Right forelimb (tissue), 1 donor: ENCODE measurements at regions not wholly inside any gene's neighbourhood (a gene's known extent, or its start where the extent isn't known, plus 50 kb on each side); places are given as distances from the start of the nearest gene placed in this dataset.

Experiments
- DNase-seq: peaks from one replicate; pipeline ENCODE4 v3.0.0-alpha.2; 2018

DNA sequence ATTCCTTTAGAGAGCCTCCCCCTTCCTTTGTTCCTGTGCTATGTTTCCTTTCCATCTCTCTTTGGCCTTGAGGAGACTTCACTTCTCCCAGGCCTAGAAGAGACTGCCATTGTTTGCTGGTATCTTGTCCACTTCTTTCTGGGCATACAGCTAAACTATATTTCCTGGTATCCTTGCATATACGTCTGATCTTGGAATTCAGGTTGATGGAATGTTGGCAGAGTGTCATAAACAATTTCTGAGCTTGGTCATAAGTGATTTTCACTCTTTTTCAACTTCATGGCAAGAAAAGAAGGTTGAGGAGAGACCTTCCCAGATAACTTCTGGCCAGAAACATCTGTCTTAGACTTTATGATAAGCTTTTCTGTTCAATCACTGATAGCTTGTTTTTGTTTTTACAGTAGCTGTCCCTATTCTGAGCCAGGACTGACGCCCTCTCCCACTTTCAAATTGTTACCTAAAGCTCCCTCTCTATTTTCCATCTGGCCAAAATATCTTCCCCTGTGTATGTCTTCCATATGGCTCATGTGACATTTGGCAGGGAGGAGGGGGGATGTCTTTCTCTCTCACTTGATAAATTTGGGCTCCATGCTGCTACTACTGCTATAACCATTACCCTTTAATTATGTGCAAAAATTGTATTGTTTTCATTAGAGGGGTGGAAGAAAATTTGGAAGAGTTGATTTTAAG, 457.0 kb downstream of the ADAMTS20 start:
- DNase-seq: no peak

DNA sequence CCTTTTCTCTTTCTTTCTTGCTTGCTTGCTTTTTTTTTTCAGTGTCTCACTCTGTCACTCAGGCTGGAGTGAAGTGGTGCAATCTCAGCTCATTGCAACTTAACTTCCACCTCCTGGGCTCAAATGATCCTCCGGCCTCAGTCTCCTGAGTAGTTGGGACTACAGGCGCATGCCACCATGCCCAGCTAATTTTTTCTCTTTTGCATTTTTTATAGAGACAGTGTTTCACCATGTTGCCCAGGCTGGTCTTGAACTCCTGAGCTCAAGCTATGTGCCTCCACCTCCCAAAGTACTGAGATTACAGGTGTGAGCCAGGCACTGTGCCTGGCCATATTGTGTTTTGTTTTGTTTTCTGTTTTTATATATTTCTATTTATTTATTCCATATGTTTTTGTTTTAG, 461.0 kb downstream of the ADAMTS20 start:
- no peak for DNase-seq

DNA sequence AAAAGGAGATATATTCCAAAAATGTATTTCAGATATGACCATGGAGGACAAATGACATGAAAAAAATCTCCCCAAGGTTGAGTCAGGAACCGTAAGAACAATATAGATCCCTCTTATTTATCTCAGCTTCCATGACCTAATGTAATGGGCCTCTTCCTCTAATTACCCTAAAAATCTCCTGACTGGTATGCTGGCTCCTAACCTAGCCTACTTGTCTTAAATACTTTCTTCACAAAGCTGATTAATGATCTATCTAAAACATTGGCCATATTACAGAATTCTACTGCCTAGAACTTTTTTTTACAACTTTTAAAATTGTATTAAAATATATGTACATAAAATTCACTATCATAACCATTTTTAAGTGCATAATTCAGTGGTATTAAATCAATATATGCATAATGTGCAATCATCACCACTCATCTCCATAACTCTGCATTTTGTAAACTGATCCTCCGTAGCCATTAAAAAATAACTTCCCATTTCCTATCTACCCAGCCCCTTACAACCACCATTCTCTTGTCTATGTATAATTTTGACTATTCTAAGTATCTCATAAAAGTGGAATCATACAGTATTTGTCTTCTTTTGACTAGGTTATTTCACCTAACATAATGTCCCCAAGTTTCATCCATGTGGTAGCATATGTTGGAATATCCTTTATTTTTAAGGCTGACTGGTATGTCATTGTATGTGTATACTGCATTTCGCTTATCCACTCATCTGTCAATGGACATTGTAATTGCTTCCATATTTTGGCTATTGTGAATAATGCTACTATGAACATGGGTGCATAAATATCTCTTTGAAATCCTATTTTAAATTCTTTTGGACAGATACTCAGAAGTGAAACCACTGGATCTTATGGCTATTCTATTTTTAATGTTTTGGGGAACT, 464.6 kb downstream of the ADAMTS20 start:
- no peak for DNase-seq

DNA sequence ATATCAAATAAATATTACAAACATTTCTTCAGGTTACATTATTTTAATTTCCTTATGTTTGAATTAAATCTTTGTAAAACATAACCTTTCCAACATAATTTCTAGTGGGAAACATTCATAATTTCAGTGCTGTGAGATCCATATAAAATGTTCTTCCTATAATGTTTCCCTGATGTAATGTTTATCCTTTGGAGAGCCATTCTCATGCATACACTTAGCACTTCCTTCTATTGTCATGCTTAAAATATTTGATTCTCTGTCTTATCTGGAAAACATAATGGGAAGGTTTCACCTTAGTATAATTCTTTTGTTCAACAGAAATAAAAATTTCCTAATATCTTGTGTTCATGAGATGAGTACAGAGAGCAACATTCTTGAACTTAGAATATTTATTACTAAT, 472.5 kb downstream of the ADAMTS20 start:
- DNase-seq: no peak

DNA sequence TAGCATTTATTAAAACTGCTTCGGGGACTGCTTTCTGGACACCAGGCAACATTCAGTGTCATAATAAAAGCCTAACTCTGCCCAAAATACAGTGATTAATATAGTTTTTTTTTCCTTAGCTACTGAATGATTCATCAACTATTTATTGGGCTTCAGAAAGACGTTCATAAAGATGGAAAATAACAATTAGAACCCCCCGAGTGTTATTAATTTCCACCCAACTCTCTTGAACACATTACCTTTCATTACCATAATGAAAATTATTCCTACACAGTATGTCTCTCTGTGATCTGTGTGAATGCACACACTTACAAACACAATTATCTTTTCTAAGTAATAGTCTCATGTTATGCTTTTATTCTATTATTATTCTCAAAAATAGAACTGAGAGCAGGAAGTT, 473.0 kb downstream of the ADAMTS20 start:
- no peak for DNase-seq

DNA sequence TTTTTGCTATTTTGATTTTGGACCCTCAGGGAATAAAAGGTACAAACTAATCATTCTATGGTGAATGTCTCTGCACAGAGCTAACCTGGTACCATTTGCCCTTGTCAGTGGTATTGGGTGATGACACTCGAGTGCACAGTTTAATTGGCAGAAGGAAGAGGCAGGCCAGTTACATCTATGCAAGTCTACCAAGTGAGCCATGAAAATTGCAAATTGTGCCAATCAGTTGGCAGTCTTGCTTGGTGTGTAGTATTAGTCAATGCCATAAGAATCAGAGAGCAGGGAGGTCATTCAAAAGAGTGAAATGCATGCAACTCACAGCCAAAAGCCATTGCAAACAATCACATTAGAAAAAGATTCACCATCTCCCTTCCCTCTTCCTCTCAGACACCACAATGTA, 479.6 kb downstream of the ADAMTS20 start:
- no peak for DNase-seq

DNA sequence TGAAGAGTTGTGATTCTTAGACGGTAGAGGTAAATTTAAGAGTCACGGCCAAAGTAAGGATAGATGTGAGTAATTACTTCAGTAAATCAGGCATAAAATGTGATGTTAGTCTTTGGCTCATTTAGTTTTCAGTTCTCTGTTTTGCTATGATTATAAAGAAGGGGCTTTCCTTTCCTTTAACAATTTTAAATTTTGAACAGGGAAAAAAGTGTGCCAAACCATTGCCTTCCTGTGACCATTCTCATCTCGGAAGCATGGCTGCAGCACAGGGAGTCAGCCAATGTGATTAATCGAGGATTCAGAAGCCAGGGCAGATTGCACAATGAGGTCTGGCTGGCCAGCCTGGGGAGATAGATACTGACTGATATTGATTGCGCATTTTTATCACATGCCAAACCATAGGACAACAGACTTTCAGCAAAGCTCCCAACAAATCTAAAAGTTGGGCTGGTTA, 480.2 kb upstream of the PRICKLE1 start:
- no peak for DNase-seq

DNA sequence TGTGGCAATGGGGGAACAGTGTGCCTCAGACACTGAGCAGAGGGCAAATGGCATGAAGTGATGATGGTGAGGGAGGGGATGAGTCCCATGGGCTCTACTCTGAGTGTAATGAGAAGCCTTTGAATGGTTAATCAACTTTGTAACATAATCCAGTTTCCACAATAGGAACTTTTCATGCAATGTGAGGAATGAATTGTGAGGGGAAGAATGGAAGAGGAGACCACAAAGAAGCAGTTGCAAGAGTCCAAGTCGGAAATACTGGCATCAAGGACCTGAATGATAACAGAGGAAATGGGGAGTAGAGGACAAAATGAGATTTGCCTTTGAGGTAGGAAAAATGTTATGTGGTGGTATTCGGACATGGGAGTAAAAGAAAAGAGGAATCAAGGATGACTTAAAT, 476.9 kb upstream of the PRICKLE1 start:
- DNase-seq: no peak

DNA sequence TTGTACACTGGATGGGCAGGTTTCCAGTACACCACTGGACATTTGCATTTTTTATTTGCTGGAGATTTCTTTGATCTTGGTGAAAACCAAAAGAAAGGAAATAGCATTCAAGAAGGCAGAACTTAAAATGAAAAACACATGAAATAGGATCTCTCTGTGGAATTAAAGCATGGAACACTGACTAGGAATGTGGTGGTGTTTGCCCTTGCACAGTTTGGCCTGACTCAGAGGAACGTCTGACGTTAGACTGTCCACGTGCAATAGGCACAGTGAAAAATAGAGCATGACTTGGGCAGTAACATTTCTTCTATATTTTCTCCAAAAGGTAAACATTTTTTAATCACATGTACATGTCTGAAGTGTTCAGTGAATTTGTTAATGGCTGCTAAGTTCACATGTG, 474.1 kb upstream of the PRICKLE1 start:
- no peak for DNase-seq

DNA sequence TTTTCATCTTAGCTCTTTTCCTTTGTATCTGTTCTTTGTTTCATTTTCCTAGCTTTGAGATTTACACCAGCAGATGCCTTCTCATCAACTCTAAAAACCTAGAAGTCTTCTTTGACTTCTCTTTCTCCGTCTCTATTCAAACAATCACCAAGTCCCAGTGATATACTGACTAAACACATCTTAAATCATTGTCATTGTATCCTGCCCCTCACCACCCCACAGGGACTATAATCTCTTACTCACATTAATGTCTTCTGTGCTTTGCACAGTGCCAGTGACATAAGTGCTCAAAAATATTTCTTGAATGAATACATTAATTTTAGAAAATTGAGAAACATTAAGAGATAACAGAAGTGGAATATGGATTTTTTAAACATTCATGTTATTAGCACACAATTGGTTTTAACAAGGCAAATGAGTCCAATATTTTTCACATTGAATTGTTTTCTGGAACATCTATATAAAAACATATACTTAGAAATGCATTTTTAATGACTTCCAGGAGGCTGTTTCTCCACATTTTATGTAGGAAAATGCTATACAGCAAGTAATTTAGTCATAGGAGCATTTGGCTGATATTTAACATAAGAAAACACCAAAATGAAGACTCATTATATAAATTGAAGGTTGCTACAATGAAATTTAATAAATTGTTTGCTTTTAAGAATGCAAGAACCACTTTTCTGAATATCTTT, 472.8 kb upstream of the PRICKLE1 start:
- no peak for DNase-seq

DNA sequence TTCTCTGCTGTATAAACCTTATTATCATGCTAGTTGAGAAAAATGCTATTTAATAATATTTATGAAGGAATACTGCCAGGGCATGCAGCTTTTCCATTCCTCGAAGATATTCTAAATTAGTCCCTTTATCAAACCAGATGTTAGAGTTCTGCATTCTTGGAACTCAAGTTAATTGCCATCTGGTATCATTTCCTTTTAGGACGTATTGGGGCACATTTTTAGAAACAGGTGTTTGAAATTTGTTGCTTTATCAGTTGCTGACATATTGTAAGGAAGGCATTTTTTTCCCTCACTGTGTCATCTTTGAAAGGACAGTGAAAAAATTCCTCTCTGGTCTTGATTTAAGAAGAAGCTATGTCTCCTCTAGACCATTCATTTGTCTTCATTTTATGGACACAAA, 471.2 kb upstream of the PRICKLE1 start:
- DNase-seq: no peak

DNA sequence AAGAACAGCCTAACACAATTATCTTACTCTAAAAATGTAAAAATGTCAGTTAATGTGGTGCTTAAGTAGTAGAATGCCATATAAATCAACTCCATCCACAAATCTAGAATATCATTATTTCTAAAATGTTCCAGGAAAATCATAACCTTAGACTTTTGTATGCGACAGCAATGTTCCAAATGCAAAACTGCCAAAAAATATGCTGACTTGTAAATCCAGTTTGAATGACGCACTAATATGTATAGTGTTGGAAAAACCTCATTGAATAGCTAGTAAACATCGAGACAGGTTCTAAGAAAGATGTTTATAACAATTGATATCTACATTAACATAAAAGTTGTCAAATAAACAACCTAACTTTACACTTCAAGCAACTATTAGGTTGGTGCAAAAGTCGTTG, 469.1 kb upstream of the PRICKLE1 start:
- DNase-seq: no peak

DNA sequence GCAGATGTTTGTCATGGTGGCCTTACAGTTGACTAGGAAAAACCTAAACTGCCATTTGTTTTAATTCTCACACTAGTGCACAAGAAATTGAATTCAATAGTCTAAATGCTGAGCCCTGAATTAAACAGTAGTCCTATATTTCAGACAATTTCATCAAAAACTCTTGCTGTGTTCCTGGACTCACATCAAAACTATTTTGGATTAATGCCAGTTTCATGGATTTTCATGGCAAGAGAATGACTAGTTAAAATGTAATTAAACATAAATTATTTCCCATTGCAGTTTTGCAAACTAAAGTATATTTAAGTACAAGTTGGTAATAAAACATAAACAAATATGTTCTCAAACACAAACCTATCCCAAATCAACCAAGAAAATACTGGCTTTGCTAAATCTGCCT, 468.0 kb upstream of the PRICKLE1 start:
- no peak for DNase-seq

DNA sequence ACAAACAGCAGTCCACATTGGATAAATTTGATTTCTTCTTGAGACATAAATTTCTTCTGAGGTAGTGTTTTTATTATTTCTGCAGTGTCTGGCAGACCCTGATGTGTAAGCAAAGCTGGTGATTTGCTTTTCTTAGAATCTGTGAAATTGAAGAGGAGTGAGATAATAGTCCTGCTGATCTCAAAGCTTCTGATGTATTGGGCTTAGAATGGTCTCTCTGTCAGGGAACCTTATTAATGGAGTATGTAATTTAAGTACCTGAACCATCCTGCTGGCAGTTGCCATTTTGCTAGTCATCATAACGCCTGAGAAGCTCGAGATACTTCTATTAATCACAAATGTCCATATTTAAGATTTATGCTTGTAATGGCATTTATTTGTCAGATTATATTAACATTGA, 464.5 kb upstream of the PRICKLE1 start:
- no peak for DNase-seq

DNA sequence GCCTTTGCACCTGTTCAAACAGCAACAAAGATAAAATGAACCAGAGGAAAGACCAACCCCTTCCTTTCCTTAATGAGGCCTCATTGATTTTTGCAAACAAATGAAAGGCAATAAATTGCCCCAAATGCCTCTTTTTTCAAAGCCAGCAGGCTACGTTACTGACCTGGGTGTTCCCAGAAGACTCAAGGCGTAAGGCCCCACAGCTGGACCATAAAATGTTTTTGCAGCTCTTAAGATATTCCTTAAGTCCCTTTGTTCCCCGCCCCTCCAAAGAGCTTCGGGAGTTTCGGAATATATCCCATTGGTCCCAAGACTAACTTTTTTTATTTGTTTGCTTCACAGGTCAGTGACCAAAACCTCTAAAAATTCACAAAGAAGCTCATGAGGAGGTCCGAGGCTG, 462.9 kb upstream of the PRICKLE1 start:
- no peak for DNase-seq

DNA sequence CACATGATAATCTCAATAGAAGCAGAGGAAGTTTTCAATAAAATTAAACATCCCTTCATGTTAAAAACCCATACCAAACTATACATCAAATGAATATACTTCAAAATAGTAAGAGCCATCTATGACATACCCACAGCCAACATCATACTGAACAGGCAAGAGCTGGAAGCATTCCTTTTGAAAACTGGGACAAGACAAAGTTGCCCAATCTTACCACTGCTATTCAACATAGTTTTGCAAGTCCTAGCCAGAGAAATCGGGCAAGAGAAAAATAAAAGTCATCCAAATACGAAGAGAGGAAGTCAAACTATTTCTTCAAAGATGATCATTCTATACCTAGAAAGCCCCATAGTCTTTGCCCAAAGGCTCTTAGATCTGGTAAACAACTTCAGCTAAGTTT, 454.7 kb upstream of the PRICKLE1 start:
- DNase-seq: no peak

DNA sequence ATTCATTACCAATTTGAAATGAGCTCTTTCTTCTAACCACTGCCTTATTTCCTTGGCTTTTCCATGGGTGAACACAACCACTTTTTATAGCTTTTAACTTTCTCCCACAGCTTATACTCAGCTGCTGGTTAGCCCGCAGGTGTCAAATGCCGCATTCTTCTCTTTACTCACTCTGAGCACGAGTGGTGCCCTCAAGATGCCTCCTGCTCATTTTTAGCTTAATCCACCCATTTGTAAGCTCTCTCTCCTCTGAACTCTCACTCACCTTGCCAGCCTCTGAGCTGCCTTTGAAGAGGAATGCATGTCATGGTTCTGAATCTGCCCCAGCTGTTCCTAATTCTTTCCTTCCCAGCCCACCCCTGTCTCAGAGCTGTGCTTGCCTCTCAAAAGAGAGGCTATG, 449.4 kb upstream of the PRICKLE1 start:
- no peak for DNase-seq

DNA sequence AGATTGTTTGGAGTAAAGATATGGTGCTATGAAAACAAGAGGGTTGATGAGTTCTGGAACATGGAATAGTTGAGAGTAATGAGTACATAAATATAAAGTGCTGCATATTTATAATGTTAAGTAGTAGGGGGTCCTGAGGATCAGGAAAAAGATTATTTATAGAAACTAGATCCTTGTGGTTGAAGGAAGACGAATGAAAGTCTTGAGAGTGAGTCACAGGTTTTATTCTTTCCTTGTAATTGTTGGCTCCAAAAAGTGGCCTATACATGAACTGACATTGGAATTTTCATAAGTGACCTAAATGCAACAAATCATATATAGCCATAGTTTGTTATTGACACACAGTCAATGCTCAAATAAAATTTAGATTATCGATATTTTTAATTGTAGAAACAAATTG, 440.4 kb upstream of the PRICKLE1 start:
- no peak for DNase-seq

DNA sequence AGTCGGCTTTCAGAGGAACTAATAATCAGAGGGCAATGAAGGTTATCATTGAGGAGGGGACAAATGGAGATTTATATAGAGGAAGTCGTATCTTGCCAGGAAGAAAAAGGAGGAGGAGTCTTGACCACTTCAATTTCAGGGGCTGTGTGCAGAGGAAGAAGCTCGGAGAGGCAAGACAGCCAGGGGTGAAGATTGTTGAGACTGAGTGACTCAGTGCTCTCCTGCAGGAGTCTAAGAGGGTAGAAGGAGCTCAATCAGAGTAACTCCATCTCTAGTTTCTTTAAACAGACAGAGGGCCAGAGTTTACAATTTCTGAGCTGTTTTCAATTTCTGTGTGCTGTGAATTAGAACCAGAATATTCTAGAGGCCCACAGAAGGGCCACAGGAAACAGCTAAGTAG, 439.3 kb upstream of the PRICKLE1 start:
- DNase-seq: no peak

DNA sequence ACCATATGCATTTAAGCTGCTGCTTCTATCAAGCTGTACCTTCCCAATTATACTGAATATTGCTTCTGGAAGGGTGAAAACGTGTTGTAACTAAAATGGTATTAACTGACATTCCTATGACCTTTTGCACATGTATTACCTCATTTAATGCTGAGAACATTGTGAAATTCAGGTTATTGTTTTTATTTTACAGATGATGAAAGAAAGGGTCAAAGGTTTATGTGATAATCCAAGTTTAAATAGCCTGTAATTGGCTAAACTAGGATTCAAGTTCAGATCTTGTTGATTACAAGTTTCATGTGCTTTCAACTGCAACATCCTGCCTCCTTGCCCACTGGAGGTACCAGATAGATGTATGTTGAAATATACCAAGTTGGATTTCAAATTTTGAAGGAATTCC, 433.3 kb upstream of the PRICKLE1 start:
- DNase-seq: no peak

DNA sequence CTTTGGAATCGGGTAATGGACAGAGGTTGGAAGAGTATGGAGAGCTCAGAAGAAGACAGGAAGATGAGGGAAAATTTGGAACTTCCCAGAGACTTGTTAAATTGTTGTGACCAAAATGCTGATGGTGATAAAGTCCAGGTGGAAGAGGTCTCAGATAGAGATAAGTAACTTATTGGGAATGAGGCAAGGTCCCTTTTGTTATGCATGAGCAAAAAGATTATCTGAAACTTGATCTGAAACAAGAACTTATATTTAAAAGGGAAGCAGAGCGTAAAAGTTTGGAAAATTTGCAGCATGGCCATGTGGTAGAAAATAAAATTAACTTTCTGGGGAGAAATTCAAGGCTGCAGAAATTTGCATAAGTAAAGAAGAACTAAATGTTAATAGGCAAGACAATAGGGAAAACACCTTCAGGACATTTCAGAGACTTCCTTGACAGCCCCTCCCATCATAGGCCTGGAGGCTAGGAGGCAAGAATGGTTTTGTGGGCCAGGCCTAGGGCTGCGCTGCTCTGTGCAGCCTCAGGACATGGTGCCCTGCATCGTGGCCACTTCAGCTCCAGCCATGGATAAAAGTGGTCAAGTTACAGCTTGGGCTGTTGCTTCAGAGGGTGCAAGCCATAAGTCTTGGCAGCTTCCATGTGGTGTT, 425.7 kb upstream of the PRICKLE1 start:
- DNase-seq: no peak

DNA sequence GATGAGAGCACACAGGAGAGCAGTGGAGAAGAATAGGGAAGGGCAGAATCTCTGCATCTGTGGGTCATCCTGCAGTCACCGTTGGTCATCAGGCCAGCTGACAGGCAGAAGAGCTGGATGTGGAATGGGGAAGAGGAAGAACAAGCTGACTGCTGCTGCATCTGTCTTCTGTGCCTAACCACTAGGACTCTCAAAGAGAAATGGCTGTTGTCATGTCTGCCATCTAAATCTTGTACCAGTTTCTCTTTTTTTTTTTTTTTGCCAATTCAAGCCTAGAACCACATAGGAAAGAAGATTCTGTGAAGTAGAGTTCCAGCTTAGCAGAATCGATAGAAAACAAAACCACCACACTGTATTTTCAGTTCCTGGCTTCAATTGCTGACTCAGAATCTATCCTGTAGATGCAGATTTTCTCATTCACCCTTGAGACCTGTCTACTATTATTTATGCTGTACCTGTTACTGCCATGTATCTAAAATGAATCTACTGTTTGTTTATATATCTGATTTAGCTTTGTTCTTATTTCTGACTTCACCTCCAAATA, 421.9 kb upstream of the PRICKLE1 start:
- no peak for DNase-seq

DNA sequence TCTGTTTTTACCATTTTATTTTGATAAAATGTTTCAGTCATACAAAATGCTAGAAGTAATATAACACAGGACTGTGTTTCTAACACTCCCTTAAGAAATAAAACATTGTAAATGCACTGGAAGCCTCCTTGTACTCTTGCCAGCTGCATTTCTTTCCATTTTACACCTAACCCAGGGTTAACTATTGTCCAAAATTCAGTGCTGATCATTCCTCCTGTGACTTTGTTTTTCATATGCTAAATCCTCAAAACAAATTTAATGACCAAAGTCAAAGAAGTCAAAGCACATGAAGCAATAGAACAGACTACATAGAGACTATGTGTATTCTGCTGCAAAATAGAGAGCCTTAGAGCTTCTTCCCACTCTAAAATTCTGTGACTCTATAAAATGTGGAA, 420.3 kb upstream of the PRICKLE1 start:
- DNase-seq: no peak
